ENCODE measurements at regions not wholly inside any gene's neighbourhood (a gene's known extent, or its start where the extent isn't known, plus 50 kb on each side); places are given as distances from the start of the nearest gene placed in this dataset.

DNA sequence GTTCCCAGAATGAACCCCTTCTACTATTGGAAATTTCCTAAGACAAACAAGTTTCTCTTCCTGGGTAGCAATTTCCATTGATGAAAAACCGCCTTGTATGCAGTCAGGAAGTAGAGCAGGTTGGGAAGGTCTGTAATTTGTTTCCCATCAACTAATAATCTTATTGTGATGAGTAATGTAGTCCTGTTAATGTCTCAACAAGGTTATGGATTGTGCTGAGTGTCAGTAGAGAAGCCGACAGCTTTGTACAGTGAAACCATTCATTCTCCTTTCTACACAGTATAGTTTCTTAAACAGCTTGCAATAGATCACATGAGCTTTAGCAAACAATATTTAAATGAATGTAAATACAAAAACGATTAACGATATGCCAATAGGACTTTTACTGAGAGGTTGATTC is 355.4 kb upstream of the WWC1 start:
- no peak for ATAC-seq

DNA sequence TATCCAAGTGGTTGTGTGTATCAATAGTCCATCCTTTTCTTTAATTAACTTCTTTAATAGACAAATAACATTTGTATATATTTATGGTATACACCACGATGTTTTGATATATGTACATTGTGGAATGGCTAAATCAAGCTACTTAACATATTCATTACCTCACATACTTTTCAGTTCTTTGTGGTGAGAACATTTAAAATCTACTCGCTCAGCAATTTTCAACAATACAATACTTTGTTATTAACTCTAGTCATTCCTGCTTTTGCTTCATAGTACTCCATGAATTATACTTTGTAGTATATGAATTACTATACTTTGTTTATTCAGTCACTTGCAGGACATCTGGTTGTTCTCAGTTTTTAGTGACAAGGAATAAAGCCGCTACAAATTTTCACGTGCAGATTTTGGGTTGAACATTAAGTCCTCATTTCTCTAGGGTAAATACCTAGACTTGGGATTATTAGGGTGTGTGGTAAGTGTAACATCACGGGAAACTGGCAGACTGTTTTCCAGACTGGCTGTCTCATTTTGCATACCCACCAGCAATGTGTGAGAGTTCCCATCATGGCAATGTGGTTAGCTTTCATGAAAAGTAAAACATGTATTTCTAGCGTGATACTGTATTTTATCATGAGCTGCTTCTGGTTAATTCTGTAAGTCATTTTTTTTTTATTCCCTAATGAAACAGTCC is 354.4 kb upstream of the WWC1 start:
- ATAC-seq = no peak
- TF ChIP-seq CSDC2 (CRISPR knock-in tag; IDR thresholded peaks at IDR 0.05) (no peak), ZFP3 (CRISPR knock-in tag; IDR thresholded peaks at IDR 0.05) (no peak), ZNF70 (CRISPR knock-in tag; IDR thresholded peaks at IDR 0.05) (no peak), ESRRG (CRISPR knock-in tag; IDR thresholded peaks at IDR 0.05) (no peak), BACH2 (CRISPR knock-in tag; IDR thresholded peaks at IDR 0.05; ENCODE audit: borderline replicate concordance) (no peak), ZFP30 (CRISPR knock-in tag; IDR thresholded peaks at IDR 0.05) (no peak), ZNF8 (CRISPR knock-in tag; IDR thresholded peaks at IDR 0.05) (no peak), ISL1 (CRISPR knock-in tag; IDR thresholded peaks at IDR 0.05) (no peak), PPARA (CRISPR knock-in tag; IDR thresholded peaks at IDR 0.05; ENCODE audit: borderline replicate concordance) (no peak), TOX (CRISPR knock-in tag; IDR thresholded peaks at IDR 0.05; ENCODE audit: borderline replicate concordance) (no peak), OSR1 (CRISPR knock-in tag; IDR thresholded peaks at IDR 0.05) (no peak), GLIS3 (CRISPR knock-in tag; IDR thresholded peaks at IDR 0.05) (no peak), SNAI2 (CRISPR knock-in tag; IDR thresholded peaks at IDR 0.05) (no peak)
- TF ChIP-seq, protein P1, sequence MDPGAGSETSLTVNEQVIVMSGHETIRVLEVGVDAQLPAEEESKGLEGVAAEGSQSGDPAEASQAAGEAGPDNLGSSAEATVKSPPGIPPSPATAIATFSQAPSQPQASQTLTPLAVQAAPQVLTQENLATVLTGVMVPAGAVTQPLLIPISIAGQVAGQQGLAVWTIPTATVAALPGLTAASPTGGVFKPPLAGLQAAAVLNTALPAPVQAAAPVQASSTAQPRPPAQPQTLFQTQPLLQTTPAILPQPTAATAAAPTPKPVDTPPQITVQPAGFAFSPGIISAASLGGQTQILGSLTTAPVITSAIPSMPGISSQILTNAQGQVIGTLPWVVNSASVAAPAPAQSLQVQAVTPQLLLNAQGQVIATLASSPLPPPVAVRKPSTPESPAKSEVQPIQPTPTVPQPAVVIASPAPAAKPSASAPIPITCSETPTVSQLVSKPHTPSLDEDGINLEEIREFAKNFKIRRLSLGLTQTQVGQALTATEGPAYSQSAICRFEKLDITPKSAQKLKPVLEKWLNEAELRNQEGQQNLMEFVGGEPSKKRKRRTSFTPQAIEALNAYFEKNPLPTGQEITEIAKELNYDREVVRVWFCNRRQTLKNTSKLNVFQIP (CRISPR knock-in tag; IDR thresholded peaks at IDR 0.05; ENCODE audit: borderline replicate concordance, low read depth) = no peak
- TF ChIP-seq, protein P2, sequence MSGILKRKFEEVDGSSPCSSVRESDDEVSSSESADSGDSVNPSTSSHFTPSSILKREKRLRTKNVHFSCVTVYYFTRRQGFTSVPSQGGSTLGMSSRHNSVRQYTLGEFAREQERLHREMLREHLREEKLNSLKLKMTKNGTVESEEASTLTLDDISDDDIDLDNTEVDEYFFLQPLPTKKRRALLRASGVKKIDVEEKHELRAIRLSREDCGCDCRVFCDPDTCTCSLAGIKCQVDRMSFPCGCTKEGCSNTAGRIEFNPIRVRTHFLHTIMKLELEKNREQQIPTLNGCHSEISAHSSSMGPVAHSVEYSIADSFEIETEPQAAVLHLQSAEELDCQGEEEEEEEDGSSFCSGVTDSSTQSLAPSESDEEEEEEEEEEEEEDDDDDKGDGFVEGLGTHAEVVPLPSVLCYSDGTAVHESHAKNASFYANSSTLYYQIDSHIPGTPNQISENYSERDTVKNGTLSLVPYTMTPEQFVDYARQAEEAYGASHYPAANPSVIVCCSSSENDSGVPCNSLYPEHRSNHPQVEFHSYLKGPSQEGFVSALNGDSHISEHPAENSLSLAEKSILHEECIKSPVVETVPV (CRISPR knock-in tag; IDR thresholded peaks at IDR 0.05) = no peak
- TF ChIP-seq, protein P3, sequence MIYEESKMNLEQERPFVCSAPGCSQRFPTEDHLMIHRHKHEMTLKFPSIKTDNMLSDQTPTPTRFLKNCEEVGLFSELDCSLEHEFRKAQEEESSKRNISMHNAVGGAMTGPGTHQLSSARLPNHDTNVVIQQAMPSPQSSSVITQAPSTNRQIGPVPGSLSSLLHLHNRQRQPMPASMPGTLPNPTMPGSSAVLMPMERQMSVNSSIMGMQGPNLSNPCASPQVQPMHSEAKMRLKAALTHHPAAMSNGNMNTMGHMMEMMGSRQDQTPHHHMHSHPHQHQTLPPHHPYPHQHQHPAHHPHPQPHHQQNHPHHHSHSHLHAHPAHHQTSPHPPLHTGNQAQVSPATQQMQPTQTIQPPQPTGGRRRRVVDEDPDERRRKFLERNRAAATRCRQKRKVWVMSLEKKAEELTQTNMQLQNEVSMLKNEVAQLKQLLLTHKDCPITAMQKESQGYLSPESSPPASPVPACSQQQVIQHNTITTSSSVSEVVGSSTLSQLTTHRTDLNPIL (CRISPR knock-in tag; IDR thresholded peaks at IDR 0.05; ENCODE audit: low read depth) = no peak

More for the DNA sequence above, 355.4 kb upstream of the WWC1 start:
- TF ChIP-seq ARNTL (CRISPR knock-in tag; IDR thresholded peaks at IDR 0.05; ENCODE audit: borderline replicate concordance, low read depth) = no peak
- TF ChIP-seq, protein P4, sequence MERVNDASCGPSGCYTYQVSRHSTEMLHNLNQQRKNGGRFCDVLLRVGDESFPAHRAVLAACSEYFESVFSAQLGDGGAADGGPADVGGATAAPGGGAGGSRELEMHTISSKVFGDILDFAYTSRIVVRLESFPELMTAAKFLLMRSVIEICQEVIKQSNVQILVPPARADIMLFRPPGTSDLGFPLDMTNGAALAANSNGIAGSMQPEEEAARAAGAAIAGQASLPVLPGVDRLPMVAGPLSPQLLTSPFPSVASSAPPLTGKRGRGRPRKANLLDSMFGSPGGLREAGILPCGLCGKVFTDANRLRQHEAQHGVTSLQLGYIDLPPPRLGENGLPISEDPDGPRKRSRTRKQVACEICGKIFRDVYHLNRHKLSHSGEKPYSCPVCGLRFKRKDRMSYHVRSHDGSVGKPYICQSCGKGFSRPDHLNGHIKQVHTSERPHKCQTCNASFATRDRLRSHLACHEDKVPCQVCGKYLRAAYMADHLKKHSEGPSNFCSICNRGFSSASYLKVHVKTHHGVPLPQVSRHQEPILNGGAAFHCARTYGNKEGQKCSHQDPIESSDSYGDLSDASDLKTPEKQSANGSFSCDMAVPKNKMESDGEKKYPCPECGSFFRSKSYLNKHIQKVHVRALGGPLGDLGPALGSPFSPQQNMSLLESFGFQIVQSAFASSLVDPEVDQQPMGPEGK (CRISPR knock-in tag; IDR thresholded peaks at IDR 0.05; ENCODE audit: borderline replicate concordance) = no peak
- TF ChIP-seq, protein P5, sequence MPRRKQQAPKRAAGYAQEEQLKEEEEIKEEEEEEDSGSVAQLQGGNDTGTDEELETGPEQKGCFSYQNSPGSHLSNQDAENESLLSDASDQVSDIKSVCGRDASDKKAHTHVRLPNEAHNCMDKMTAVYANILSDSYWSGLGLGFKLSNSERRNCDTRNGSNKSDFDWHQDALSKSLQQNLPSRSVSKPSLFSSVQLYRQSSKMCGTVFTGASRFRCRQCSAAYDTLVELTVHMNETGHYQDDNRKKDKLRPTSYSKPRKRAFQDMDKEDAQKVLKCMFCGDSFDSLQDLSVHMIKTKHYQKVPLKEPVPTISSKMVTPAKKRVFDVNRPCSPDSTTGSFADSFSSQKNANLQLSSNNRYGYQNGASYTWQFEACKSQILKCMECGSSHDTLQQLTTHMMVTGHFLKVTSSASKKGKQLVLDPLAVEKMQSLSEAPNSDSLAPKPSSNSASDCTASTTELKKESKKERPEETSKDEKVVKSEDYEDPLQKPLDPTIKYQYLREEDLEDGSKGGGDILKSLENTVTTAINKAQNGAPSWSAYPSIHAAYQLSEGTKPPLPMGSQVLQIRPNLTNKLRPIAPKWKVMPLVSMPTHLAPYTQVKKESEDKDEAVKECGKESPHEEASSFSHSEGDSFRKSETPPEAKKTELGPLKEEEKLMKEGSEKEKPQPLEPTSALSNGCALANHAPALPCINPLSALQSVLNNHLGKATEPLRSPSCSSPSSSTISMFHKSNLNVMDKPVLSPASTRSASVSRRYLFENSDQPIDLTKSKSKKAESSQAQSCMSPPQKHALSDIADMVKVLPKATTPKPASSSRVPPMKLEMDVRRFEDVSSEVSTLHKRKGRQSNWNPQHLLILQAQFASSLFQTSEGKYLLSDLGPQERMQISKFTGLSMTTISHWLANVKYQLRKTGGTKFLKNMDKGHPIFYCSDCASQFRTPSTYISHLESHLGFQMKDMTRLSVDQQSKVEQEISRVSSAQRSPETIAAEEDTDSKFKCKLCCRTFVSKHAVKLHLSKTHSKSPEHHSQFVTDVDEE (CRISPR knock-in tag; IDR thresholded peaks at IDR 0.05) = no peak
- no peak for TF ChIP-seq ESRRG (CRISPR knock-in tag; IDR thresholded peaks at IDR 0.05)
- TF ChIP-seq OSR1 (CRISPR knock-in tag; IDR thresholded peaks at IDR 0.05) = no peak
- TF ChIP-seq ZNF70 (CRISPR knock-in tag; IDR thresholded peaks at IDR 0.05) = no peak
- TF ChIP-seq TCF4 (CRISPR knock-in tag; IDR thresholded peaks at IDR 0.05; ENCODE audit: borderline replicate concordance) = no peak
- TF ChIP-seq ZFP3 (CRISPR knock-in tag; IDR thresholded peaks at IDR 0.05) = no peak
- no peak for TF ChIP-seq TOX (CRISPR knock-in tag; IDR thresholded peaks at IDR 0.05; ENCODE audit: borderline replicate concordance)
- no peak for TF ChIP-seq CSDC2 (CRISPR knock-in tag; IDR thresholded peaks at IDR 0.05)
- TF ChIP-seq, protein P3 (CRISPR knock-in tag; IDR thresholded peaks at IDR 0.05; ENCODE audit: low read depth) = no peak
- TF ChIP-seq ISL1 (CRISPR knock-in tag; IDR thresholded peaks at IDR 0.05) = no peak
- TF ChIP-seq ZFP30 (CRISPR knock-in tag; IDR thresholded peaks at IDR 0.05) = no peak

Data from SK-N-SH treated with all-trans-retinoic acid at 6 μM for 48 hours (cell line).